OCI-LY3 (cell line): ENCODE measurements at regions not wholly inside any gene's neighbourhood (a gene's known extent, or its start where the extent isn't known, plus 50 kb on each side); places are given as distances from the start of the nearest gene placed in this dataset.

Experiments used
- H2AFZ ChIP-seq: fragments of 200-600, 300-600 bp; shearing (Covaris generic); 2 replicates; pipeline ENCODE4 v1.6.0; 2014; ENCODE audit warnings: antibody characterized with exemption, low read depth, low read length
- H3K27ac ChIP-seq: fragments of 200-600, 300-600 bp; sonication (generic); 2 replicates; pipeline ENCODE4 v1.5.1; 2014; ENCODE audit warnings: mild to moderate bottlenecking, low read length, moderate library complexity, mixed read lengths
- H3K27me3 ChIP-seq: fragments of 200-600, 300-600 bp; sonication (generic); 2 replicates; pipeline ENCODE4 v1.6.1; 2014; ENCODE audit warnings: low read depth, low read length, mixed read lengths
- H3K36me3 ChIP-seq: fragments of 200-600, 300-600 bp; sonication (generic); replicated peaks from 2 replicates; pipeline ENCODE3; 2014; ENCODE audit warnings: low read depth, low read length, mixed read lengths
- H3K4me1 ChIP-seq: fragments of 300-600, 200-600 bp; sonication (generic); 2 replicates; pipeline ENCODE4 v1.6.1; 2014; ENCODE audit warnings: low read length, mixed read lengths
- H3K4me2 ChIP-seq: fragments of 200-600, 300-600 bp; sonication (generic); 2 replicates; pipeline ENCODE4 v1.6.1; 2014; ENCODE audit warnings: low read length, mixed read lengths
- H3K4me3 ChIP-seq: fragments of 300-600, 200-600 bp; sonication (generic); 2 replicates; pipeline ENCODE4 v1.5.1; 2014; ENCODE audit warnings: antibody characterized with exemption, mild to moderate bottlenecking, low read length, moderate library complexity
- H3K79me2 ChIP-seq: fragments of 300-600, 200-600 bp; shearing (Covaris generic); 2 replicates; pipeline ENCODE4 v1.6.1; 2014; ENCODE audit warnings: mild to moderate bottlenecking, low read length, mixed read lengths
- H3K9ac ChIP-seq: fragments of 300-600, 200-600 bp; shearing (Covaris generic); 2 replicates; pipeline ENCODE4 v1.6.0; 2014; ENCODE audit warnings: mild to moderate bottlenecking, low read length, moderate library complexity
- H3K9me3 ChIP-seq: fragments of 200-600, 300-600 bp; shearing (Covaris generic); 2 replicates; pipeline ENCODE4 v1.6.1; 2014; ENCODE audit warnings: low read length, mixed read lengths; ENCODE audit not compliant: insufficient read depth
- H4K20me1 ChIP-seq: fragments of 200-600, 300-600 bp; sonication (generic); 2 replicates; pipeline ENCODE4 v1.6.1; 2016; ENCODE audit warnings: low read length, mixed read lengths; ENCODE audit not compliant: insufficient read depth
- CTCF ChIP-seq: fragments of 200-600, 300-600 bp; sonication (generic); IDR thresholded peaks from 2 replicates; pipeline ENCODE4 v1.5.1; 2014; ENCODE audit warnings: antibody characterized with exemption, low read length, low read depth
- EZH2phosphoT487 ChIP-seq: fragments of 200-600 bp; shearing (Covaris generic); IDR thresholded peaks from 2 replicates; pipeline ENCODE4 v1.6.1; 2018; ENCODE audit warnings: antibody characterized with exemption, mixed run types, low read depth

- no peaks in the 10 kb centered on the region for H3K9me3 ChIP-seq
- no peaks in the 10 kb centered on the region for H3K36me3 ChIP-seq
- H3K27me3 ChIP-seq, result no peaks in the 10 kb centered on the region
- no peaks in the 10 kb centered on the region for H4K20me1 ChIP-seq
- no peaks in the 10 kb centered on the region for H3K4me1 ChIP-seq
- no peak overlapping the region for H3K4me2 ChIP-seq
- no peaks in the 10 kb centered on the region for H3K79me2 ChIP-seq
- no peak overlapping the region for H3K9ac ChIP-seq
- no peak overlapping the region for H2AFZ ChIP-seq
- no peak overlapping the region for H3K4me3 ChIP-seq
- no peak overlapping the region for H3K27ac ChIP-seq
- no peak for TF ChIP-seq EZH2phosphoT487
- no peak for TF ChIP-seq CTCF
Observed at GRCh38 chr5:5929291-5930020, 448.9 kb downstream of the MED10 start.

DNA sequence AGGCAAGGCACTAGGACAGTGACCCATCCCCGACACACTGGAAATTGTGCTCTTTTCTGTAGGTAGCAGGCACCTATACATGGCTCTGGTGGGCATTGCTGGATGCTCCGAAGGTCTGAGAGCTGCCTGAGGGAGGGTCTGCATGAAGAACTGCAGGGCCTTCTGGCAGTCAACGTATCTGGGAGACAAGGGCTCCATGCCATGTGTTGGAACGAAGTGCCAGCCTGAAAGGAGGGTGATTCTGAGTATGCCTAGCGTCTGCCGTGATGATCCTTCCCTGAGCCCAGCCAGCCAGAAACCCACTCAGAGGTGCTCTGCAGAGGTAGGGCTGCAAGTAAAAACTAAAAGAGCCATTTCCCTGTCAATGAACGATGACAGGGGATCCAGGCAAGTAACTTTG lies 453.2 kb downstream of the MED10 start:
- Histone ChIP-seq H3K4me1 (no peaks in the 10 kb centered on the region), H2AFZ (no peak overlapping the region), H3K9ac (no peak overlapping the region), H3K4me3 (no peak overlapping the region), H3K27me3 (no peaks in the 10 kb centered on the region), H4K20me1 (no peaks in the 10 kb centered on the region), H3K9me3 (no peaks in the 10 kb centered on the region), H3K36me3 (no peaks in the 10 kb centered on the region), H3K4me2 (no peak overlapping the region), H3K27ac (no peak overlapping the region), H3K79me2 (no peaks in the 10 kb centered on the region)
- no peak for TF ChIP-seq CTCF
- no peak for TF ChIP-seq EZH2phosphoT487

DNA sequence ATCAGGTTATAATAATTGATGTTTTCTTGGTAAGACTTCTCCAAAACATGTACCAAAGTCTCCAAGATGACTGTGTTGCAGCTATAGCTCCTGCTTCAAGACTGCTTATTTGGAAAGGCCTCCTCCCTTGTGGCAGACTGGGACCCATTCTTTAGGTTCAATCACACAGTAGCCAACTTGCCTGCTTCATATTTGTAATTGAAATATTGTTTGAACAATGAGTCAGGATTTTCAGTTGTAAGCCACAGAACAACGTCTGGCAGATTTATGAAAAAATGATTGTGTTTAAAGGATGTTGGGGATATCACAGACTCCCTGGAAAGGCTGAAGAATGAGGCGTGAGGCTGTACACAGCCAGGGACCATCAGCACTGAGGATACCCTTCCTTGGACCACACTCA lies 458.9 kb downstream of the MED10 start:
- no peaks in the 10 kb centered on the region for H4K20me1 ChIP-seq
- no peak overlapping the region for H3K4me3 ChIP-seq
- H3K27me3 ChIP-seq, result no peaks in the 10 kb centered on the region
- TF ChIP-seq CTCF (no peak), EZH2phosphoT487 (no peak)
- no peak overlapping the region for H3K9ac ChIP-seq
- H3K4me2 ChIP-seq, result no peak overlapping the region
- H3K27ac ChIP-seq, result no peak overlapping the region
- H3K9me3 ChIP-seq, result no peaks in the 10 kb centered on the region
- no peaks in the 10 kb centered on the region for H3K79me2 ChIP-seq
- H3K4me1 ChIP-seq, result no peaks in the 10 kb centered on the region
- no peak overlapping the region for H2AFZ ChIP-seq
- H3K36me3 ChIP-seq, result no peaks in the 10 kb centered on the region

GRCh38 chr5:5906778-5907177 lies 471.6 kb downstream of the MED10 start:
- no peak overlapping the region for H3K27ac ChIP-seq
- no peak overlapping the region for H3K9ac ChIP-seq
- no peak overlapping the region for H2AFZ ChIP-seq
- H3K4me1 ChIP-seq, result no peaks in the 10 kb centered on the region
- TF ChIP-seq CTCF, result no peak
- TF ChIP-seq EZH2phosphoT487, result no peak
- H3K4me3 ChIP-seq, result no peak overlapping the region
- no peaks in the 10 kb centered on the region for H4K20me1 ChIP-seq
- H3K27me3 ChIP-seq, result no peaks in the 10 kb centered on the region
- H3K36me3 ChIP-seq, result no peaks in the 10 kb centered on the region
- H3K79me2 ChIP-seq, result no peaks in the 10 kb centered on the region
- no peak overlapping the region for H3K4me2 ChIP-seq
- H3K9me3 ChIP-seq, result no peaks in the 10 kb centered on the region
